ENCODE measurements at regions not wholly inside any gene's neighbourhood (a gene's known extent, or its start where the extent isn't known, plus 50 kb on each side); places are given as distances from the start of the nearest gene placed in this dataset.

DNA sequence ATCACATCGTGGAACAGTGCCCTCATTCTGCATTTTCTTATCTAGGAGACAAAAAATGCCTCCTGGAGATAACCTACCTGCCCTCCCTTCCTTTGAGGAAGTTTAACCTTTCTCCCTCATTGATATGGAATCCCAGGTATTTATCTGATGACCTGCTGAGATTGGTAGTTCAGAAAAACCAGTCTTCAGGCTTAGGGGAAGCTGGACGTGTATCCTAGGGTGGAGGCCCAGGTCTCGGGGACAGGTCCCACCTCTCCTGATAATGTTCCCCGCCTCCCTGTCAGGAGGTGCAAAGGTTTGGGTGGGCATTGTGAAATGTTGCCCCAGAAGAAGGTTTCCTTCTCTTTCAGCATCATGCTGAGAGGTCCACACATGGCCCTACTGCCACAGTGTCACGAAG lies 186.9 kb upstream of the NAV2 start:
- TF ChIP-seq, protein P1, sequence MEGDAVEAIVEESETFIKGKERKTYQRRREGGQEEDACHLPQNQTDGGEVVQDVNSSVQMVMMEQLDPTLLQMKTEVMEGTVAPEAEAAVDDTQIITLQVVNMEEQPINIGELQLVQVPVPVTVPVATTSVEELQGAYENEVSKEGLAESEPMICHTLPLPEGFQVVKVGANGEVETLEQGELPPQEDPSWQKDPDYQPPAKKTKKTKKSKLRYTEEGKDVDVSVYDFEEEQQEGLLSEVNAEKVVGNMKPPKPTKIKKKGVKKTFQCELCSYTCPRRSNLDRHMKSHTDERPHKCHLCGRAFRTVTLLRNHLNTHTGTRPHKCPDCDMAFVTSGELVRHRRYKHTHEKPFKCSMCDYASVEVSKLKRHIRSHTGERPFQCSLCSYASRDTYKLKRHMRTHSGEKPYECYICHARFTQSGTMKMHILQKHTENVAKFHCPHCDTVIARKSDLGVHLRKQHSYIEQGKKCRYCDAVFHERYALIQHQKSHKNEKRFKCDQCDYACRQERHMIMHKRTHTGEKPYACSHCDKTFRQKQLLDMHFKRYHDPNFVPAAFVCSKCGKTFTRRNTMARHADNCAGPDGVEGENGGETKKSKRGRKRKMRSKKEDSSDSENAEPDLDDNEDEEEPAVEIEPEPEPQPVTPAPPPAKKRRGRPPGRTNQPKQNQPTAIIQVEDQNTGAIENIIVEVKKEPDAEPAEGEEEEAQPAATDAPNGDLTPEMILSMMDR (IDR thresholded peaks at IDR 0.05), result no peak
- no peak for TF ChIP-seq POLR2A (IDR thresholded peaks at IDR 0.05)
